ENCODE measurements at regions not wholly inside any gene's neighbourhood (a gene's known extent, or its start where the extent isn't known, plus 50 kb on each side); places are given as distances from the start of the nearest gene placed in this dataset.

DNA sequence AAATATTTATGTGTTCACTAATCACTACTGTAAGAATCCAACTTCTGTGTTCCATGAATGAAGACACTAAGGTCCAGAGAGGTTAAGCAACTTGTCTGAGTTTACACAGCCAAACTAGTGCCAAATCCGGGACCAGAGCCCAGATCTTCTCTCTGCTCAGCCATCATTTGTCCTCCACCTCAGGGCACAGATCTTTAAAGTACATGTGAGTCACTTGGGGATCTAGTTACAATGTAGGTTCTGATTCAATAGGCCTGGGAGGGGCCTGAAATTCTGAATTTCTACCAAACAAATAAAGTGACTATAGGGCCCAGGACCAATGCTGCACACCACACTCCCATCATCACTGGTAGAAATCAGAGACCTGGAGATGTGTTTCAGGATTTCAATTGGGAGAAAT is 162.9 kb downstream of the GXYLT1 start:
- no peak for DNase-seq (ENCODE audit: low read depth)

- no peak for DNase-seq (ENCODE audit: low read depth)
Measured at GRCh38 chr12:41981013-41981412, 163.7 kb downstream of the GXYLT1 start.

DNA sequence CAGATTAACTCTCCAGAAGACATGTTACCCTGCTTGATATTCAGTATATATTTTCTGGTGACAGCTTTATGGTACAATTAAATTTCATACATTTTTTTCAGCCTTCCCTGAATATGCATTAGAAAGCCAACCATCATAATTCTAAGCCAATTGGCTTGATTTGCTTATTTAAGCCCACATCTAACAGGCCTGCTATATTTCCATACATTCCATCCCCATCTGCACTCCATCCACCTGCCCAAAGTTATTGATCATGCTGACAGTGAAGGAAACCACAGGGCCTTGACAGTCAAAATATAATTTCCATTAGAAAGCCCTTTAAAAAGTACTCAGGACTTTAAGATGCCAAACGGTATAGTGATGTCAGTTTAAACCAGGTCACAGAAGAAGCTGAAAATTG is 164.3 kb downstream of the GXYLT1 start:
- no peak for DNase-seq (ENCODE audit: low read depth)

GRCh38 chr12:41979574-41979973 is 165.1 kb downstream of the GXYLT1 start:
- no peak for DNase-seq (ENCODE audit: low read depth)

DNA sequence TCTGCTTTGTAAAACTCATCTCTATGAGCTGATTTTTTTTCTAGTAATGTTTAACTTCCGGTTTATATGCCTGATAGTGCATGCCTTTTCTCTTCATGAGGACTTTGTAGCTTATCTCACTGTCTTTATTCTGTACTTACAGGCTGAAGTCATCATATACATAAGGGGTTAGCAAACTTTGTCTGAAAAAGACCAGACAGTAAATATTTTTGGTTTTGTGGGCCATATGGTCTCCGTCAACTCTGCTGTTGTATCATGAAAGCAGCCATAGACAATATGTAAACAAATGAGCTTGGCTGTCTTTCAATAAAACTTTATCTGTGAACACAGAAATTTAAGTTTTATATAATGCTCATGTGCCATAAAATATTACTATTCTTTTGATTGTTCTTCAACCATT is 172.1 kb downstream of the GXYLT1 start:
- no peak for DNase-seq (ENCODE audit: low read depth)

DNA sequence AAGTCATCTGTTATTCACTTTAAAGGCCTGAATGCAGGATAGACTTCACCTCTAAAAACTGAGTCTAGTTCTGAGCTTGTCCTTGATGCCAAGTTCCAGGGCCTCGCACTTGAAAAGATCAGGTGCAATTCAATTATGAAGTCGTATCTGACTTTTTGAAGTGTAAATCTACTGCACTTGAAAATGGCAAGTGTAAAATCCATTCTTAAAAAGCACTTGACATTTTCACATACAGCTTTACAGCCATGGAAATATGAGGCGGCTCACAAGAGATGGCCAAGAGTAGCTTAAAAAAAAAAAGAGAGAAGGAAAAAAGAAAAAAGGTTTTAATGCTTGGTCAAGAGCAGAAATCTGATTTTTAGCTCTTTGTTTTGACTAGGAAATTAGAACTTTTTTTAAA is 172.5 kb downstream of the GXYLT1 start:
- no peak for DNase-seq (ENCODE audit: low read depth)

GRCh38 chr12:41970744-41971143 is 173.9 kb downstream of the GXYLT1 start:
- DNase-seq (ENCODE audit: low read depth) = no peak

GRCh38 chr12:41968599-41968998 is 176.1 kb downstream of the GXYLT1 start:
- no peak for DNase-seq (ENCODE audit: low read depth)

DNA sequence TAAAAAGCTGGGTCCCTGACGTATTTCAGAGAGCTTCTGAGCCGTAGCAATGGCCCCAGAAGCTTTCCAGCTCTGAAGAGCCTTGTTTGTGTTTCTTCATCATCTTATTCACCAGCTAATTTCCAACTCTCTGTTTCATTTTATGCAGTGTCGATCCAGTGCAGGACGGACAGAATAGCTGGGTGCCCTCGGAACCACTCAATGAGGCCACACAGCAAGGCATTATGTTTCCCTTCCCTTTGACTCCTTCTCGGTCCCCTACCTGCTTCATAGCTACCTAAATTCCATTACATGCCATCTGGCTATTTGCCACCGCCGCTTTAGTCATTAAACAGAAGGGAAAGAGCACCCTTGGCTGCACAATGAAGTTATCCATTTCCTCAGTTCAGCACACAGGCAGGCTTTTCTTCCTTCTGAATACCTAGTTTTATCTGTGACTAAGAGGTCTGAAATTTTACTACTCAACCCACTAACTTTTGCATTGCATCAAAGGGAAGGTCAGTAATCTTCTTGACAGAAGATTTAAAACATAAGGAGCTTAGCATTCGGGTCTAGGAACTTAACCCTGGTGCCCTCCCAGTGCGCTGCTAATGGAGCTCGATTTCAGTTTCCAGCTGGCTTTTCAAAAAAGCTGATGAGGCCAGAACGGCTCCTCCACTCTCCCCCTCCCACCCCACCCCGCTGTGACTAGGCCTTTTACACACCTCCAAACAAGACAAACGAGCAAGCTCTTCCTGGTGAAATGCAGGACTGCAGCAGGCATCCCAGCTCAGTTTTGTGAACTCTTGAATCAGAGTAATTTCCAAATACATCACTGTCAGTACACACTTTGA is 176.8 kb downstream of the GXYLT1 start:
- no peak for DNase-seq (ENCODE audit: low read depth)

- DNase-seq (ENCODE audit: low read depth) = no peak
Measured at GRCh38 chr12:41966916-41967315, 177.8 kb downstream of the GXYLT1 start.

GRCh38 chr12:41966001-41966400 is 178.7 kb downstream of the GXYLT1 start:
- DNase-seq (ENCODE audit: low read depth) = no peak

GRCh38 chr12:41963398-41963797 is 181.3 kb downstream of the GXYLT1 start:
- no peak for DNase-seq (ENCODE audit: low read depth)

DNA sequence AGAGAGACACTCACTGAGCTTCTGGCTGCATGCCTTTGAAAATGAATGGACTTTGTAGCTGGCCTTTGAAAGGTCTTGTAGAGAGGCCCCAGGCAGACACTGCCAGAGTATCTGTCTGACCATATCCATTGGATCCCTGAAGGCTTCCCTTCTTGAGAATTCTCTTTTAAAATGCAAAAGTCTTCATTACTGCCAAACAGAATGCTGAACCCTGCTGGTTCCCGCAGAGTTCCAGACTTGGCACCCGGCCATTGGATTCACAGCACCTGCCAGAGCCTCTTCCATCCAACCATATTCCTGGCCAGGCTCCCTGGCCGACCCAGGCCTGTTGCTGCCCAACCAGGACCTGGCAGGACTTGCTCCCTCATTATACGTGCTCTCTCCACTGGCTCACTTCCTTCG is 182.5 kb downstream of the GXYLT1 start:
- no peak for DNase-seq (ENCODE audit: low read depth)

- DNase-seq (ENCODE audit: low read depth) = no peak
Measured at GRCh38 chr12:41959271-41959670, 185.4 kb downstream of the GXYLT1 start.

DNA sequence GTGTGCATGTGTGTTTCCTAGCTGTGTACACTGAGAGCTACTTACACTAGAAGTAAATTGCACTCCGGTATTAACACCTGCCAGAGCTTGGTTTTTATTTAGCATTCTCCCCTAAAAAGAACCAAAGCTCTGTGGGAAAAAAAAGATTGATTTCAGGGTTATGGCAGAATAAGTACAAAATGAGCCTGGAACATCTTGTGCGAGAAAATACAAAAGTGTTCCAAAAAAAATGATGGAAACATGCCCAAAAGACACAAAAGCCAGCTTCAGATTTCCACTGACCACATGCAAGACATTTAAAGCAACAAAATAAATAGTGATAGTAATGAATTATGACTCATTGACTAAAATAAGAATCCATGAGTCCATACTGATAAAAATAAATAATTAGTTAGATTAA is 188.3 kb downstream of the GXYLT1 start:
- DNase-seq (ENCODE audit: low read depth) = no peak

GRCh38 chr12:41950455-41950854 is 194.2 kb downstream of the GXYLT1 start:
- no peak for DNase-seq (ENCODE audit: low read depth)

DNA sequence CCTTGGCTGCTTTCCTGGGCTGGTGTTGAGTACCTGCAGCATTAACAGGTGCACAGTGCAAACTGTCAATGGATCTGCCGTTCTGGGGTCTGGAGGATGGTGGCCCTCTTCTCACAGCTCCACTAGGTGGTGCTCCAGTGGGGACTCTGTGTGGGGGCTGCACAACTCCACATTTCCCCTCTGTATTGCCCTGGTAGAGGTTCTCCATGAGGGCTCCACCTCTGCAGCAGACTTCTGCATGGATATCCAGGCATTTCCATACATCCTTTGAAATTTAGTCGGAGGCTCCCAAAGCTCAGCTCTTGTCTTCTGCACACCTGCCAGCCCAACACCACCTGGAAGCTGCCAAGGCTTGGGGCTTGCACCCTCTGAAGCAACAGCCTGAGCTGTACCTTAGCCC is 198.6 kb downstream of the GXYLT1 start:
- no peak for DNase-seq (ENCODE audit: low read depth)

GRCh38 chr12:41944216-41944615 is 200.5 kb downstream of the GXYLT1 start:
- DNase-seq (ENCODE audit: low read depth) = no peak

- no peak for DNase-seq (ENCODE audit: low read depth)
Measured at GRCh38 chr12:41943671-41944070, 201.0 kb downstream of the GXYLT1 start.

DNA sequence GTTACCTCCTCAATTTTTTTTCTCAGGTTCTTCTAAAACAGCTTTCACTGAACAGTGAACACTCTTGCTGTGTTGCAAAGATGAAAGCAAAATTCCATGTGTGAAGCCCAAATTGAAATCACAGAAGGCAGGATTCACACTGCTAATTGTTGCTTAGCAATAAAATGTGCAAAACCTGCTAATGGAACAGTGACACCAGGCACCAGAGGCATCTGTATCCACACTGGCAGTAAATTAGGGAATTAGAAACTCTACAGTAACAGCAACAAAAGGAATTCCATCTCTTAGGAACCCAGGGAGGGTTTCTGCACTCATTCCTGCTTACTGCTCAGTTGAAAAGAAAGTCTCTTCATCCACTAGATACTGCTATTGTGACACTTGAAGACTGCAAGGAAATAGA is 202.3 kb downstream of the GXYLT1 start:
- DNase-seq (ENCODE audit: low read depth) = no peak

GRCh38 chr12:41941079-41941478 is 203.6 kb downstream of the GXYLT1 start:
- DNase-seq (ENCODE audit: low read depth) = no peak

DNA sequence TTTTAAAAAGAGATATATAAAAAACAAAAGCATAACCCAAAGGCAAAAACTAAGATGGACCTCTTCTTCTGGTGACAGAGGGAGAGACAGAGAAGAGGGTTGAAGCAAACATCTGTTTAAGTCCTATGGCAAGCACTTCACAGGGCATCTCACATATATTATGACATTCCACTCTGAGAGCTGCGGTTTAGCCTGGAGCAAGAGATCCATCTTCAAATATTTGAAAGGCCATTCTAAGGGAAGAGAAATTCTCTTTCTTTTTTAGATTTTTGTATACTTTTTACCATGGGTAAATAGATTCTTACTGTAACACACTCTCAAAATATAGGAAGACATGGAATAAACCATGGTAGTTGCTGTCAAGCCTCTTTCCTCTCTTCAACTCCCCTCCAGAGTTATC is 204.1 kb downstream of the GXYLT1 start:
- DNase-seq (ENCODE audit: low read depth) = no peak

DNA sequence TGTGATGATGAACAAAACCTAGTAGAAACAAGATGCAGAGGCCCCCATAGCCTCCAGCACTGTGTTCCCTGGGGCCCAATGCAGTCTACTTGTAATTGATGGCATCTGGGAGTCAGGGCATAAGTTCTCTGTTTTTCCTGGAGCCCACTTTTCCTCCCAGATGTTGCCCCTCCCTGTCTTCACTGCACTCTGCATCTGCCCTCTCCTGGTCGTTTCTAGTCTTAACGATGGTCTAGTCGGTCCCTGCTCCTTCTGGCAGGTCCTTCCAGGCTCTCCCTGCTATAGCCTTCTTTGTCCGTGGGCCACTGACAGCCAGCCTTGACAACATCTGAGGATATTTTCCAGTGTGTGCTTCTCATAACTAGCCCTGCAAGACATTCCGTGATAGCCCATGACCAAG is 208.3 kb downstream of the GXYLT1 start:
- no peak for DNase-seq (ENCODE audit: low read depth)

- no peak for DNase-seq (ENCODE audit: low read depth)
Measured at GRCh38 chr12:41935911-41936310, 208.8 kb downstream of the GXYLT1 start.
